HG02642 (cell line): ENCODE measurements at regions not wholly inside any gene's neighbourhood (a gene's known extent, or its start where the extent isn't known, plus 50 kb on each side); places are given as distances from the start of the nearest gene placed in this dataset.
"Not testable (repeated sequence)": the region's sequence is repeated elsewhere in the genome, so short reads cannot be mapped to it uniquely, and the experiment has no call there.

ENCODE experiments used
- ATAC-seq: cut with Tn5 transposase; IDR thresholded peaks from one replicate; pipeline ENCODE4 v1.9.1; 2021; ENCODE audit warnings: mild to moderate bottlenecking; ENCODE audit not compliant: unreplicated experiment, poor library complexity

- no peak for ATAC-seq
These were observed 207.3 kb upstream of the MAGEB2 start for GRCh38 chrX:30008031-30008430.

DNA sequence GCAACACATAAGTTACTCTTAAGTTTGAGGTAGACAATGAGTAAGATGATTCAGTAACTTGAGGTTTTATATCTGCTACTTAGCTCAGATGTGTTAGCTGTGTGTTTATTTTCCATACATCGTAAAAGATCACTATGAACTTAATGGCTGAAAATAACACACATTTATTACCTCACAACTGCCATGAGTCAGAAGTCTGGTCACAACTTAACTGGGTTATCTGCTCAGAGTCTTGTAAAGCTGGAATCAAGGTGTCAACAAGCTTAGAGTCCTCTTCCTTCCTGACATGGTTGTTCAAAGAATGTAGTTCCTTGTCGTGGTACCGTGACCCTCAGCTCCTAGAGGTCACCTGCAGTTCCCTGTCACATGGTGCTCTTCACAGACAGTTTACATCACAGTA, 204.9 kb upstream of the MAGEB2 start:
- no peak for ATAC-seq

DNA sequence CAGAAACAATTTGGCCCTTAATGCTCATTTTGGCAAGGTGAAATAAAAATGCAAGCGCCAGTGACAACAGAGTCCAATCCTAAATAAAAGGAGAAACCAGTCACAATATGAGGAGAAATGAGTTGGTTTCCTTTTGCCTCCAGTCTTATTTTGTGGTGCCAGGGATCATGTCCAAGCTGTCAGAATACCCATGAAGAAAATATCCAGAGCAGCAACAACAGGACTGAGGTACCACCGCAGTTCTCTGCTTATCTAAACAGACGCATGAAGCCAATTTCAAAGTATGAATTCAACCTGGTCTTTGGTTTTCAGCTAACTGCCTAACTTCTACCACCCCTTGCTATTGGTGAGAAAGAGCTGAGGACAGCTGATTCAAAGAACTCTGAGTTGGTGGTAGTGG, 199.9 kb upstream of the MAGEB2 start:
- ATAC-seq, result no peak

DNA sequence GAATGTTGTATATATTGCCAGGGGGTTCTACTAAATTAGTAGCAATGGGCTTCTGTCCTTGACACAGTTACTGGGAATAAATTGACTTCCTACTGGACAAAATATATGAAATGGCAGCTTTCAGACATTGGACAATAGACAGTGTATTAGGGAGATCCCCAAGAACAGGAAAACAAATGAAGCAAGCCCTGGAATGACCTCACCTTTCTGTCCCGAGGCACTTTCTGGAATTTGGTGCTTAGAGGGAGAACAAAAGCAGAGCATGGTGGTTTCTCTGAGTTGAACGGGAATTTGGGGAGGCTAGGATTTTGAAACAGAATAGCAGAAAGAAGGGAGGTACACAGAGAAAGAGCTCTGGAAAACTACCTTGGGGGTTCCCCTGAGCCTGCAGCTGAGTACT, 187.7 kb upstream of the MAGEB2 start:
- ATAC-seq, result no peak

DNA sequence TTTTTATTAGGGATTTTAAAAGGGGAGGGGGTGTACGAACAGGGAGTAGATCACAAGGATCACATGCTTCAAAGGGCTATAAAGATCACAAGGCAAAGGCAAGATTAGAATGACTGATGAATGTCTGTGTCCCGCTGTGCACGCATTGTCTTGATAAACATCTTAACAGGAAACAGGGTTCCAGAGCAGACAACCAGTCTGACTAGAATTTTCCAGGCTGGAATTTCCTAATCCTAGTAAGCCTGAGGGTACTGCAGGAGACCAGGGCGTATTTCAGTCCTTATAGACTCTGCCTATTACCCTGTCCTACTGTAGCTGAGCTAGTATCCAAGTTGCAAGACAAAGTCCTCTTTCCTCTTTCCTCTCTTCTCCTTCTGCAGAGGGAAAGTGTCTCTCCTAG, 179.0 kb upstream of the MAGEB2 start:
- ATAC-seq, result not testable (repeated sequence)

GRCh38 chrX:30039768-30040167, 175.6 kb upstream of the MAGEB2 start:
- ATAC-seq, result no peak

- no peak for ATAC-seq
These were observed 154.6 kb upstream of the MAGEB2 start for GRCh38 chrX:30060718-30061117.

DNA sequence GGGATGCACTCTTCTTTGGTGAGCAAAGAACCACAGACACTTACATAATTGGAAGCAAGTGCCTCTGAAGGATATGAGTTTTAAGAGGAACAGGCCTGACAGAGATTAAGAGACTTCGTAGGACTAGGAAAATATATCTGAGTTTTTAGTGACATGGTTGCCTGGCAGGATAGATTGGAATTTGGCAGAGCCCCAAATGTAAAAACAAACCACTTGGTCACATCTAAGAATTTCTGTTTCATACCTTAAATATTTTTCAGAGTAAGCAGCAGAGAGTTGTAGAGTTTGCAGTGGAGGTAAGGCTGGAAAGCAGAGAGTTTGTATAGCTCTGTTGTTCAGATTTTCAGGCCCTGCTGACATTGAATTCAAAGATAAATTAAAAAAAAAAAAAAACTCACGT, 150.1 kb upstream of the MAGEB2 start:
- no peak for ATAC-seq

GRCh38 chrX:30067677-30068076, 147.7 kb upstream of the MAGEB2 start:
- ATAC-seq, result no peak

GRCh38 chrX:30085571-30085970, 129.8 kb upstream of the MAGEB2 start:
- no peak for ATAC-seq

DNA sequence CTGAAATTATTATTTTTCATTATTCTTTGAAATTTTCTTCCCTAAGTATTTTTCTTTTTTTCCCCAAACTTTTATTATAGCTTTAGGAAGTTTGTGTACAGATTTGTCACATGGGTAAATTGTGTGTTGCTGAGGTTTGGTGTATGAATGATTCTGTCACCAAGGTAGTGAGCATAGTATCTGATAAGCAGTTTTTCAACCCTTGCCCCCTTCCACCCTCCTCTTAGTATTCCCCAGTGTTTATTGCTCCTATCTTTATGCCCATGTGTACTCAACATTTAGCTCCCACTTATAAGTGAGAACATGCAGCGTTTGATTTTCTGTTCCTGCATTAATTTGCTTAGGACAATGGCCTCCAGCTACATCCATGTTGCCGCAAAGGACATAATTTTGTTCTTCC, 103.9 kb upstream of the MAGEB2 start:
- ATAC-seq, result no peak

DNA sequence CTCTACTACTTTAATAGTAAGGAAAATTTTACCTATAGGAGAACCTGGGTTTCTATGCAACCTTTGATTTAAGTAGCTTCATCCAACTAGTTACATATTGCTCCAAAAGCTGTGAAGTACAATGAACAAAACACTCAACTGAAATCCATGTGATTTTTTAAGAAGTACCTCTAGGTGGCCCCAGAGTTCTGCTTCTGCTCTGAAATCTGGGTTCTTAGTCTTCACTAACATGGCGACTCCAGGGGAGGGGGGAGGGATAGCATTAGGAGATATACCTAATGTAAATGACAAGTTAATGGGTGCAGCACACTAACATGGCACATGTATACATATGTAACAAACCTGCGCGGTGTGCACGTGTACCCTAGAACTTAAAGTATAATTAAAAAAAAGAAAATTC, 73.4 kb upstream of the MAGEB2 start:
- peak; percentile 76 for ATAC-seq

DNA sequence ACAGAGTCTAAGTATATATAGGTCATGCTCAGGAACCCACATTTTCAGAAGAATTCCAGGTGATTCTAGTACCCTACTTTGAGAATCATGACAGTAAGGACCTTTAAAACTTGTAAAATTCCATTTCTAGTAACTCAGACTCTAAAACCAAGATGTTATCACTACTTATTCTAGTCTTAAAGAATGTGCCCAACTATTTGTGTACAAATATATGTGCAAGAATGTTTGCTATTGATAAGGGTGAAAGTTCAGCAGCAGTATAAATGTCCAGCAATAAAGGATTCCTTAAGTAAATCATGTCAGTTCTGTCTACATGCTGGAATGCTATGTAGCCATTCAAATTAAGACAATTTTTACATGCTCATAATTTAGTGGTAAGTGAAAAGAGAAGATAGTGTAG, 71.1 kb upstream of the MAGEB2 start:
- no peak for ATAC-seq

GRCh38 chrX:30144971-30145731, 70.2 kb upstream of the MAGEB2 start:
- ATAC-seq, result no peak

DNA sequence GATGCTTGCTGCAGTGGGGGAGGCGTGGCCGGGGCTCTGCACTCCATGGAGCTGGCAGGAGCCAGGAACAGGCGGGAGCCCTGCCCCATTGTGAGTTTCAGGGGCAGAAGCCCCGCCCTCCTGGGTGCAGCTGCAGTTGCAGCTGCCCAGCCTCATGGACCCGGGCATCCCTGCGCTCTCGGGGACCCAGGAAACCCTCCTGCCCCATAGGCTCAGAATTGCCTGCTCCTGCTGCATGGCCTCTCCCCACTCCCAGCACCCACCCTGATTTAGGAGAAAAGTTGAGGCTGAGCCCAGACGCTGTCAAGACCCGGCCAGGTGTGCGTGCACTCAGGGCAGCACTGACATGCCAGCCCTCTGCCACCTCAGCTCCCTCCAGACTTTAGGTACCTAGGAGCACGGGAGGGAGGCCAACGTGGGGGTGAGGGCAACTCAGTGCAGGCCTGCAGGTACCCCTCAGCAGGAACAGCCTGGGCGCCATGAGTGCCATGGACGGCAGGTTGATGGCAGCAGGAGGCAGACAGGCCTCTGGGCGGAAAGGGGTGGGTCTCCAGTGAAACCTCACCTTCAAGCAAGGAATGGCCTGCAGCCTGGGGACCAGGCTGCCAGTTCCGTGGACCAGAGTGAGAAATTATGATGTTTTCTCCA, 67.2 kb upstream of the MAGEB2 start:
- ATAC-seq, result no peak

GRCh38 chrX:30149206-30149605, 66.2 kb upstream of the MAGEB2 start:
- ATAC-seq, result not testable (repeated sequence)

DNA sequence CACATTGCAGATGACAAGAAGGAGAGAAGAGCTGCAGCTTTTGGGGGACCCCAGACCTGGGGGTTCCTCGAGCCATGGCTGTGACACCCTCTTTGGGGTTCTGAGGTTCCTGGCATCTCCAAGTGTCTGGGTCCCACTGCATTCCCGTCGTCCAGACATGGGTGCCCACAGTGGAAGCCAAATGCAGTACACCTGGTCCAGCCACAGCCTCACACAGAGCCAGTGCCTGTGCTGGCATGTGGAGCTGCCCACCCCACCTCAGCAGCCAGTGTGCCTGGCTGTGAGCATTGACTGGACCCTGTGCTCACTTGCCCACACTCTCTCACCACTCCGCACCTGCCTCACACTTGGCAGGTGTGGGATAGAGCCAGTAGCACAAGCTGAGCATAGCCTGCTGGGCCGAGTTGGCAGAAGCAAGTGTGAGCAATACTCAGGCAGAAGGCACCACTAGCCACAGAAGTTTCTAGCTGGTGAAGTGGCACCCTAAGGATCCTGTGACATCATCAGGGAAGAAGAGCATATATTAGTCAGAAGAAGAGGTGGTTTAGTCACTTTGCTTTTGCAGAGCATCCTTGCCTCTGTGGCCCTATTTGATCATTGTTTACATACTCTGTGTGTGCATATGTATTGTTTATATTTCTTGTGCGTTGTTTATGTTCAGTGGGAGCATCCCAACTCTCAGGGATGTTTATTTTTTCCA, 65.0 kb upstream of the MAGEB2 start:
- no peak for ATAC-seq

GRCh38 chrX:30151964-30152363, 63.4 kb upstream of the MAGEB2 start:
- ATAC-seq, result no peak

- ATAC-seq, result no peak
These were observed 62.0 kb upstream of the MAGEB2 start for GRCh38 chrX:30153175-30153880.

GRCh38 chrX:30153881-30154260, 61.5 kb upstream of the MAGEB2 start:
- no peak for ATAC-seq

DNA sequence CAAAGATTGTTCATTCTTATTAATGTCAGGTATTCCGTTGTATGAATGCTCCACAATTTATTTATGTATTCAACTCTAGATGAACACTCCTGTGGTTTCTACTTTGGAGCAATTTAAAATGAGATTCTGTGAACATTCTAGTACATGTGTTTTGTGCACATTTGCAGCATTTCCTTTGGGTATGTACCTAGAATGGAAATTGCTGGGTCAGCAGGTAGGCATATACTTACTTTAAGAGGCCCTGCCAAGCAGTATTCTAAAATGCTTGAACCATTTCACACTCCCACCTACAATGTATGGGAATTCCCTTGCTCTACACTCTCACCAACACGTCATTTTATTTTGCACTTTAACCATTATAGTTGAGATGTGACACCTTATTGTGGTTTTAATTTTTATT, 59.4 kb upstream of the MAGEB2 start:
- no peak for ATAC-seq
